ENCODE measurements at regions not wholly inside any gene's neighbourhood (a gene's known extent, or its start where the extent isn't known, plus 50 kb on each side); places are given as distances from the start of the nearest gene placed in this dataset.

GRCh38 chr2:16329421-16329820 lies 336.2 kb downstream of the CYRIA start:
- Histone ChIP-seq H3K79me2 (ENCODE audit: control insufficient read depth, insufficient read depth, low read length) (no peaks in the 10 kb centered on the region), H3K9ac (ENCODE audit: low read length) (no peak overlapping the region), H3K4me1 (ENCODE audit: control insufficient read depth in 2 of 2, insufficient read depth in 2 of 2, low read length in 2 of 2) (no peaks in the 10 kb centered on the region), H2AFZ (ENCODE audit: insufficient read depth, low read depth, low read length, poor library complexity, severe bottlenecking) (no peak overlapping the region), H3K9me3 (ENCODE audit: control extremely low read depth in 1 of 3, control insufficient read depth in 2 of 3, insufficient read depth in 1 of 3, low read length in 2 of 3) (peaks cover 0 to 2% (median 0%) of the 10 kb centered on the region in 3 donors), H4K20me1 (ENCODE audit: control insufficient read depth, insufficient read depth, low read length, poor library complexity, severe bottlenecking) (no peaks in the 10 kb centered on the region), H3K27me3 (replicated peaks in 1 of 4; ENCODE audit: control extremely low read depth in 1 of 4, control insufficient read depth in 3 of 4, insufficient read depth in 4 of 4, low read length in 3 of 4) (no peaks in the 10 kb centered on the region), H3K36me3 (replicated peaks in 1 of 2; ENCODE audit: control extremely low read depth in 1 of 2, control insufficient read depth in 1 of 2, extremely low read depth in 1 of 2, insufficient read depth in 2 of 2, low read length in 1 of 2) (no peaks in the 10 kb centered on the region), H3K4me2 (replicated peaks; ENCODE audit: low read depth, low read length, poor library complexity, severe bottlenecking) (no peak overlapping the region), H3K4me3 (ENCODE audit: control extremely low read depth in 1 of 5, extremely low read depth in 1 of 5, insufficient read depth in 1 of 5, low read depth in 2 of 5, low read length in 4 of 5) (no peak overlapping the region), H3K27ac (ENCODE audit: low read length in 2 of 2) (no peak overlapping the region)
- CTCF ChIA-PET: no interaction called here
- TF ChIP-seq CTCF (IDR thresholded peaks at IDR 0.05) (no peak), EZH2 (IDR thresholded peaks at IDR 0.05; ENCODE audit: borderline replicate concordance, insufficient read depth, low read depth, low read length, poor library complexity, severe bottlenecking) (no peak)
- no peak for ATAC-seq (ENCODE audit: low read depth)
- Mint-ChIP-seq H3K4me3 (no peak overlapping the region), H3K27me3 (no peaks in the 10 kb centered on the region), H3K4me1 (no peaks in the 10 kb centered on the region), H3K9me3 (ENCODE audit: insufficient read depth) (no peaks in the 10 kb centered on the region), H3K27ac (no peak overlapping the region)
- intact Hi-C loops (cut with micrococcal nuclease): no loop called here
- no peak for DNase-seq
- POLR2A ChIA-PET: no interaction called here
- WGBS (ENCODE audit: insufficient coverage): 85% methylated on average over 7 of the region's 7 CpGs

GRCh38 chr2:16328521-16329190 lies 337.0 kb downstream of the CYRIA start:
- no peak overlapping the region for H3K4me3 ChIP-seq (ENCODE audit: control extremely low read depth in 1 of 5, extremely low read depth in 1 of 5, insufficient read depth in 1 of 5, low read depth in 2 of 5, low read length in 4 of 5)
- ATAC-seq (ENCODE audit: low read depth) (no peak), DNase-seq (no peak)
- ChIA-PET CTCF (no interaction called here), POLR2A (no interaction called here)
- intact Hi-C loops (cut with micrococcal nuclease): no loop called here
- H3K4me1 ChIP-seq (ENCODE audit: control insufficient read depth in 2 of 2, insufficient read depth in 2 of 2, low read length in 2 of 2): no peaks in the 10 kb centered on the region
- Mint-ChIP-seq H3K27me3 (no peaks in the 10 kb centered on the region), H3K27ac (no peak overlapping the region), H3K4me3 (no peak overlapping the region), H3K4me1 (no peaks in the 10 kb centered on the region), H3K9me3 (ENCODE audit: insufficient read depth) (no peaks in the 10 kb centered on the region)
- peaks cover 0 to 2% (median 0%) of the 10 kb centered on the region in 3 donors for H3K9me3 ChIP-seq (ENCODE audit: control extremely low read depth in 1 of 3, control insufficient read depth in 2 of 3, insufficient read depth in 1 of 3, low read length in 2 of 3)
- no peak overlapping the region for H3K9ac ChIP-seq (ENCODE audit: low read length)
- no peaks in the 10 kb centered on the region for H3K79me2 ChIP-seq (ENCODE audit: control insufficient read depth, insufficient read depth, low read length)
- H2AFZ ChIP-seq (ENCODE audit: insufficient read depth, low read depth, low read length, poor library complexity, severe bottlenecking): no peak overlapping the region
- H4K20me1 ChIP-seq (ENCODE audit: control insufficient read depth, insufficient read depth, low read length, poor library complexity, severe bottlenecking): no peaks in the 10 kb centered on the region
- no peak overlapping the region for H3K4me2 ChIP-seq (replicated peaks; ENCODE audit: low read depth, low read length, poor library complexity, severe bottlenecking)
- H3K27ac ChIP-seq (ENCODE audit: low read length in 2 of 2): no peak overlapping the region
- TF ChIP-seq EZH2 (IDR thresholded peaks at IDR 0.05; ENCODE audit: borderline replicate concordance, insufficient read depth, low read depth, low read length, poor library complexity, severe bottlenecking) (no peak), CTCF (IDR thresholded peaks at IDR 0.05) (no peak)
- H3K27me3 ChIP-seq (replicated peaks in 1 of 4; ENCODE audit: control extremely low read depth in 1 of 4, control insufficient read depth in 3 of 4, insufficient read depth in 4 of 4, low read length in 3 of 4): no peaks in the 10 kb centered on the region
- WGBS (ENCODE audit: insufficient coverage): 92% methylated on average over 4 of the region's 6 CpGs
- no peaks in the 10 kb centered on the region for H3K36me3 ChIP-seq (replicated peaks in 1 of 2; ENCODE audit: control extremely low read depth in 1 of 2, control insufficient read depth in 1 of 2, extremely low read depth in 1 of 2, insufficient read depth in 2 of 2, low read length in 1 of 2)

All from B cell (primary cell).